ENCODE measurements at regions not wholly inside any gene's neighbourhood (a gene's known extent, or its start where the extent isn't known, plus 50 kb on each side); places are given as distances from the start of the nearest gene placed in this dataset.
"Not testable (repeated sequence)": the region's sequence is repeated elsewhere in the genome, so short reads cannot be mapped to it uniquely, and the experiment has no call there.

DNA sequence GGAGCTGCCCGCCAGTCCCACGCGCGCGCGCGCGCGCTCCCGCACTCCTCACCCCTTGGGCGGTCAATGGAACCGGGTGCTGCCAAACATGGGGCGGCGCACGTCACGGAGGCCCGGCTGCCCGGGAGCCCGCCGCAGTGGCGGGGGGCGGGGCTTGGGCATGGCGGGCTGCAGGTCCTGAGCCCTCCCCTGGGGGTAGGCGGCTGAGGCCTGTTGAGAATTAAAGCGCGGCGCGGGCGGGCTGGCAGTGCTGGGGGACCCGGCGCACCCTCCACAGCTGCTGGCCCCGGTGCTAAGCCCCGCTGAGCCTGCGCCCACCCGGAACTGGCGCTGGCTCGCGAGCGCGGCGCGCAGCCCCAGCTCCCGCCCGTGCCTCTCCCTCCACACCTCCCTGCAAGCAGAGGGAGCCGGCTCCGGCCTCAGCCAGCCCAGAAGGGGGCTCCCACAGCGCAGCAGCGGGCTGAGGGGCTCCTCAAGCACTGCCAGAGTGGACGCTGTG is 634.2 kb downstream of the ANKRD7 start:
- TF ChIP-seq, protein P1, sequence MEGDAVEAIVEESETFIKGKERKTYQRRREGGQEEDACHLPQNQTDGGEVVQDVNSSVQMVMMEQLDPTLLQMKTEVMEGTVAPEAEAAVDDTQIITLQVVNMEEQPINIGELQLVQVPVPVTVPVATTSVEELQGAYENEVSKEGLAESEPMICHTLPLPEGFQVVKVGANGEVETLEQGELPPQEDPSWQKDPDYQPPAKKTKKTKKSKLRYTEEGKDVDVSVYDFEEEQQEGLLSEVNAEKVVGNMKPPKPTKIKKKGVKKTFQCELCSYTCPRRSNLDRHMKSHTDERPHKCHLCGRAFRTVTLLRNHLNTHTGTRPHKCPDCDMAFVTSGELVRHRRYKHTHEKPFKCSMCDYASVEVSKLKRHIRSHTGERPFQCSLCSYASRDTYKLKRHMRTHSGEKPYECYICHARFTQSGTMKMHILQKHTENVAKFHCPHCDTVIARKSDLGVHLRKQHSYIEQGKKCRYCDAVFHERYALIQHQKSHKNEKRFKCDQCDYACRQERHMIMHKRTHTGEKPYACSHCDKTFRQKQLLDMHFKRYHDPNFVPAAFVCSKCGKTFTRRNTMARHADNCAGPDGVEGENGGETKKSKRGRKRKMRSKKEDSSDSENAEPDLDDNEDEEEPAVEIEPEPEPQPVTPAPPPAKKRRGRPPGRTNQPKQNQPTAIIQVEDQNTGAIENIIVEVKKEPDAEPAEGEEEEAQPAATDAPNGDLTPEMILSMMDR (IDR thresholded peaks at IDR 0.05; ENCODE audit: borderline replicate concordance, insufficient read depth, low read depth, low read length), result no peak
- no peak overlapping the region for H3K4me3 ChIP-seq (ENCODE audit: low read depth, low read length)

DNA sequence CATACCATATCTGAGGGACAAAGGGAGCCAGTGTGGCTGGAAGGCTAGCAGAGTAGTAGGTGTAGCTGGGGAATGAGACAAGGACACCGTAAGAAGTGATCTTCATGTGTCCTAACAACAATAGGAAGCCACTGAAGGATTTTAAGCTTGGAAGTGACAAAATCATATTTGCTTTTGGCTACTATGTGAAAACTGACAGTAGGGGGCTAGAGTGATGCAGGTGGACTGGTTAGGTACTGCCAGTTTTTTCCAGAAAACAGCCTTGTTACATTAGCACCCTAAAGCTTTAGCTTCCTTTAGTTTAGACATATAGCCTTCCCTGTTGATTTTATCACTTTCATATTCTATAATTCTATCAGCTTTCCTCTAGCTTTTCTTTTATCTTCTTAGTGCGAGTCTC is 637.1 kb downstream of the ANKRD7 start:
- H3K4me3 ChIP-seq (ENCODE audit: low read depth, low read length), result no peak overlapping the region
- TF ChIP-seq, protein P1 (IDR thresholded peaks at IDR 0.05; ENCODE audit: borderline replicate concordance, insufficient read depth, low read depth, low read length), result no peak

- TF ChIP-seq, protein P1 (IDR thresholded peaks at IDR 0.05; ENCODE audit: borderline replicate concordance, insufficient read depth, low read depth, low read length), result no peak
- no peak overlapping the region for H3K4me3 ChIP-seq (ENCODE audit: low read depth, low read length)
Observed at GRCh38 chr7:118862740-118863139, 638.2 kb downstream of the ANKRD7 start.

DNA sequence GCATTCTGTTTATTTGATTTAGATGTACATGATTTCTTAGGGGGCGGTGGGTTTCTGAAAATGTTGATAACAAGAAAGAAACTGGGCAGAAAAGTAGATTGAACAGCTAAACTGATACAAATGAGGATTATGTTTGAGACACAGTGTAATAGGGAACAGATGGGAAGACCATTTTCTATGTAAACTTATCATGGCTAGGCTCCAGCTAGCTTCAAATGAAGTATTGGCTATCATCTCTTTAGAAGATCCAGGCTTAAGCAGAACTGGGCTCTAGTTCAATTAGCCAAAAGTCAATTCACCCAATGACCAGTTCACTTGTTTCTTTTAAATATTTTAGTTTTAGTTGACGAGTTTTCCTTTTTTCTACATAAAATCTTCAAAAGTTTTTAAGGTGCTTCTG is 639.5 kb downstream of the ANKRD7 start:
- no peak overlapping the region for H3K4me3 ChIP-seq (ENCODE audit: low read depth, low read length)
- TF ChIP-seq, protein P1 (IDR thresholded peaks at IDR 0.05; ENCODE audit: borderline replicate concordance, insufficient read depth, low read depth, low read length), result no peak

DNA sequence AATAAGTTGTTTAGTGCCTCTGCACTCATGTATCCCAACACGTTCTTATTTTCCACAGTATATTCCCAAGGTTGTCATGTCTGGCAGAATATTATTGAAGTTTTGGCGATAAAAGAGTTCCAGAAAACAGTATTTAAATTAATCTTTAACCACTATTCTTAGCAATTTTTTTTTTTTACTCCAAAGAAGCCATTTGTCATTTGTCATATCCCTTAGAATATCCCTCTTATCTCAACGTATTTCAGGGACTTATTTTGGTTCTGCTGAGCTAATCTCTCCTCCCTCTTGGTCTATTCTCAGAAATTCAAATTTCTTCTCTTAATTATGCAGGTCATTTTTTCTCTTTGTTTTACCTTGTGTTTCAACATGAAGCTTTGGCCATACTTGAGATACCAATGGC is 643.4 kb downstream of the ANKRD7 start:
- H3K4me3 ChIP-seq (ENCODE audit: low read depth, low read length), result no peak overlapping the region
- TF ChIP-seq, protein P1 (IDR thresholded peaks at IDR 0.05; ENCODE audit: borderline replicate concordance, insufficient read depth, low read depth, low read length), result no peak

- not testable (repeated sequence) for H3K4me3 ChIP-seq (ENCODE audit: low read depth, low read length)
Observed at GRCh38 chr7:118869141-118869540, 644.6 kb downstream of the ANKRD7 start.

- no peak overlapping the region for H3K4me3 ChIP-seq (ENCODE audit: low read depth, low read length)
- TF ChIP-seq, protein P1 (IDR thresholded peaks at IDR 0.05; ENCODE audit: borderline replicate concordance, insufficient read depth, low read depth, low read length), result peak; percentile 33; the same call in 1 of the 2 replicates
Observed at GRCh38 chr7:118870187-118870586, 645.7 kb downstream of the ANKRD7 start.

- TF ChIP-seq, protein P1 (IDR thresholded peaks at IDR 0.05; ENCODE audit: borderline replicate concordance, insufficient read depth, low read depth, low read length), result no peak
- no peak overlapping the region for H3K4me3 ChIP-seq (ENCODE audit: low read depth, low read length)
Observed at GRCh38 chr7:118872568-118872967, 648.1 kb downstream of the ANKRD7 start.
